ENCODE measurements at regions not wholly inside any gene's neighbourhood (a gene's known extent, or its start where the extent isn't known, plus 50 kb on each side); places are given as distances from the start of the nearest gene placed in this dataset.
"Not testable (repeated sequence)": the region's sequence is repeated elsewhere in the genome, so short reads cannot be mapped to it uniquely, and the experiment has no call there.

GRCh38 chr10:65204999-65205398, 1683.8 kb downstream of the REEP3 start:
- POLR2A ChIA-PET, result no interaction called here
- CTCF ChIA-PET, result no interaction called here

- CTCF ChIA-PET, result no interaction called here
- POLR2A ChIA-PET, result no interaction called here
Measured at GRCh38 chr10:65213170-65213569, 1692.0 kb downstream of the REEP3 start.

GRCh38 chr10:65219444-65219843, 1698.2 kb downstream of the REEP3 start:
- CTCF ChIA-PET, result no interaction called here
- POLR2A ChIA-PET, result no interaction called here

- ChIA-PET CTCF (no interaction called here), POLR2A (no interaction called here)
Measured at GRCh38 chr10:65231148-65231547, 1694.7 kb upstream of the LRRTM3 start.

- ChIA-PET CTCF (no interaction called here), POLR2A (no interaction called here)
Measured at GRCh38 chr10:65234261-65234660, 1691.6 kb upstream of the LRRTM3 start.

- ChIA-PET CTCF (no interaction called here), POLR2A (no interaction called here)
Measured at GRCh38 chr10:65235266-65235665, 1690.6 kb upstream of the LRRTM3 start.

- ChIA-PET CTCF (no interaction called here), POLR2A (no interaction called here)
Measured at GRCh38 chr10:65235846-65236245, 1690.0 kb upstream of the LRRTM3 start.

GRCh38 chr10:65265451-65265954, 1660.3 kb upstream of the LRRTM3 start:
- CTCF ChIA-PET, result no interaction called here
- POLR2A ChIA-PET, result no interaction called here

- CTCF ChIA-PET, POLR2A ChIA-PET: not testable (repeated sequence)
Measured at GRCh38 chr10:65269551-65269950, 1656.3 kb upstream of the LRRTM3 start.

GRCh38 chr10:65270969-65271368, 1654.9 kb upstream of the LRRTM3 start:
- ChIA-PET CTCF (no interaction called here), POLR2A (no interaction called here)

- ChIA-PET CTCF (no interaction called here), POLR2A (no interaction called here)
Measured at GRCh38 chr10:65273115-65273514, 1652.7 kb upstream of the LRRTM3 start.

- POLR2A ChIA-PET, result no interaction called here
- CTCF ChIA-PET, result no interaction called here
Measured at GRCh38 chr10:65275296-65275695, 1650.5 kb upstream of the LRRTM3 start.

- POLR2A ChIA-PET, result no interaction called here
- CTCF ChIA-PET, result no interaction called here
Measured at GRCh38 chr10:65284495-65285041, 1641.3 kb upstream of the LRRTM3 start.

GRCh38 chr10:65285726-65286125, 1640.1 kb upstream of the LRRTM3 start:
- CTCF ChIA-PET, POLR2A ChIA-PET: not testable (repeated sequence)

- POLR2A ChIA-PET, result no interaction called here
- CTCF ChIA-PET, result no interaction called here
Measured at GRCh38 chr10:65291286-65291685, 1634.5 kb upstream of the LRRTM3 start.

- ChIA-PET POLR2A (no interaction called here), CTCF (no interaction called here)
Measured at GRCh38 chr10:65292551-65292950, 1633.3 kb upstream of the LRRTM3 start.

GRCh38 chr10:65294329-65294728, 1631.5 kb upstream of the LRRTM3 start:
- POLR2A ChIA-PET, result no interaction called here
- CTCF ChIA-PET, result no interaction called here

GRCh38 chr10:65301181-65301580, 1624.7 kb upstream of the LRRTM3 start:
- POLR2A ChIA-PET, result no interaction called here
- CTCF ChIA-PET, result no interaction called here

- POLR2A ChIA-PET, result no interaction called here
- CTCF ChIA-PET, result no interaction called here
Measured at GRCh38 chr10:65306201-65306600, 1619.6 kb upstream of the LRRTM3 start.

- ChIA-PET CTCF (no interaction called here), POLR2A (no interaction called here)
Measured at GRCh38 chr10:65312876-65313275, 1613.0 kb upstream of the LRRTM3 start.

GRCh38 chr10:65313406-65313805, 1612.4 kb upstream of the LRRTM3 start:
- ChIA-PET POLR2A (no interaction called here), CTCF (no interaction called here)

- CTCF ChIA-PET, result no interaction called here
- POLR2A ChIA-PET, result no interaction called here
Measured at GRCh38 chr10:65314253-65314652, 1611.6 kb upstream of the LRRTM3 start.

GRCh38 chr10:65319493-65319892, 1606.3 kb upstream of the LRRTM3 start:
- CTCF ChIA-PET, result no interaction called here
- POLR2A ChIA-PET, result no interaction called here
